Heart left ventricle (tissue), 16 donors: ENCODE measurements at regions not wholly inside any gene's neighbourhood (a gene's known extent, or its start where the extent isn't known, plus 50 kb on each side); places are given as distances from the start of the nearest gene placed in this dataset.

Experiments
- ATAC-seq, 4 donors: fragments of 200-7000 bp; cut with Tn5 transposase; one replicate each; pipeline ENCODE4 v1.9.1; 2020 to 2022; ENCODE audit warnings: moderate library complexity in 4 of 4, mild to moderate bottlenecking in 3 of 4, moderate number of reproducible peaks in 1 of 4
- DNase-seq, 5 donors: peaks; one replicate each; pipeline ENCODE4 v3.0.0-alpha.2; 2020
- H3K27ac ChIP-seq, 12 donors: fragments of 200-600 bp; sonication (generic) in 4 of 12; one replicate each; pipeline versions ENCODE4 v1.5.0 to v1.8.0; 2016 to 2022; ENCODE audit warnings: mild to moderate bottlenecking in 2 of 12
- H3K27me3 ChIP-seq, 9 donors: fragments of 200-600 bp; sonication (generic) in 2 of 9; one replicate each; pipeline versions ENCODE4 v1.5.1 to v1.8.0; 2016 to 2022; ENCODE audit warnings: mild to moderate bottlenecking in 3 of 9
- H3K36me3 ChIP-seq, 9 donors: fragments of 200-600 bp; sonication (generic) in 2 of 9; one replicate each; pipeline versions ENCODE4 v1.5.0 to v1.8.0; 2018 to 2022; ENCODE audit warnings: mild to moderate bottlenecking in 2 of 9
- H3K4me1 ChIP-seq, 12 donors: fragments of 200-600 bp; sonication (generic) in 4 of 12; one replicate each; pipeline versions ENCODE4 v1.5.0 to v1.8.0; 2016 to 2022; ENCODE audit warnings: mild to moderate bottlenecking in 3 of 12
- H3K4me3 ChIP-seq, 12 donors: fragments of 200-600 bp; sonication (generic) in 4 of 12; one replicate each; pipeline versions ENCODE4 v1.5.0 to v1.8.0; 2017 to 2022; ENCODE audit warnings: mild to moderate bottlenecking in 9 of 12, moderate library complexity in 4 of 12
- H3K9me3 ChIP-seq, 12 donors: fragments of 200-600 bp; sonication (generic) in 4 of 12; one replicate each; pipeline versions ENCODE4 v1.5.0 to v1.8.0; 2016 to 2022; ENCODE audit warnings: mild to moderate bottlenecking in 1 of 12
- CTCF ChIP-seq, 12 donors: fragments of 200-600 bp; sonication (generic) in 4 of 12; IDR thresholded peaks; one replicate each; pipeline versions ENCODE4 v1.5.0 to v1.8.0; 2018 to 2022; ENCODE audit warnings: antibody characterized with exemption in 12 of 12, mild to moderate bottlenecking in 5 of 12
- POLR2A ChIP-seq, 2 donors: fragments of 450-650 bp; IDR thresholded peaks; one replicate each; pipeline ENCODE4 v1.6.1; 2017; ENCODE audit warnings: antibody characterized with exemption in 2 of 2, mild to moderate bottlenecking in 2 of 2, moderate library complexity in 2 of 2
- WGBS, 4 donors: extraction: QIAGEN DNeasy Blood & Tissue Kit in 2 of 4; methylation state at CpG; one replicate each; pipeline versions ENCODE4 v1.1.5 to v1.1.7; 2013 to 2018; 5-methylcytosine and 5-hydroxymethylcytosine counted together
- intact Hi-C, 10 donors: fragments of 100-400 bp; cut with DNase I; formaldehyde crosslinking; loops; one replicate each; pipeline versions ENCODE4 v1.11.1 to v1.14.2; 2022
- donor health status: ischemic (EF 13 %, LVEDD 7.1; RV severe dilation, severe dysfunction).
- donor health status: healthy with polysubstance abuse.
- donor health status: DM: no; HTN: yes; CAD: no.
- donor health status: DM: no; HTN: no; CAD: no.
- donor health status: ischemic (EF 25% LVEDD 6.9; RV normal size, moderate dysfunction).
- donor health status: ischemic (EF 25% LVEDD 5.7; RV mildly dilated, moderate dysfunction).
- donor health status: healthy.
- donor health status: DM: yes; HTN: yes; CAD: no.
- donor health status: ischemic (EF 35%, LVEDD 5.7; RV mildly dilated, moderate dysfunction).
- donor health status: nonischemic (EF 11% LVEDD 7.7; RV severe dilation, severe dysfunction).
- donor health status: DM: yes; HTN: yes; CAD: no.
- donor health status: PGD.
- donor health status: ischemic (EF 29% LVEDD 5.4; RV normal size, mild dysfunction).
- donor health status: nonischemic (EF 23%, LVEDD 6.1; RV moderate dilation, normal function).

DNA sequence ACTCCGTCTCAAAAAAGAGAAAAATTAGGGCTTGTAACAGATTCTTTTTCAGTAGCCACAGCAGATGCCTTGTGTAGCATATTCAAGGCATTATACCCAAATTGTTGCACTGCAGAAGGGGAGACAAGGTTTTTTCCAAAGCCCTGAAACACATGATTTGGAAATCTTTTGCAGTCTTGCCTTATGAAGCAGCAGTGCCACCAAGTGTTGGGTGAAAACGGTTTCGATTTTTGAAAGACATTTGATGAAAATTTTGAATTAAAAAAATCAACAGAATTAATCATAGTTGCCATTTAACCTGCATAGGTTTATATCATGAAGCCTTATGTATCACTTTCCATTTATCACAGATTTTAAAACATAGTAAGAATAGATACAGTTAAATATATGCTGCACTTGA, 479.5 kb downstream of the TAF11L14 start:
- TF ChIP-seq CTCF (IDR thresholded peaks at IDR 0.05): no peak

DNA sequence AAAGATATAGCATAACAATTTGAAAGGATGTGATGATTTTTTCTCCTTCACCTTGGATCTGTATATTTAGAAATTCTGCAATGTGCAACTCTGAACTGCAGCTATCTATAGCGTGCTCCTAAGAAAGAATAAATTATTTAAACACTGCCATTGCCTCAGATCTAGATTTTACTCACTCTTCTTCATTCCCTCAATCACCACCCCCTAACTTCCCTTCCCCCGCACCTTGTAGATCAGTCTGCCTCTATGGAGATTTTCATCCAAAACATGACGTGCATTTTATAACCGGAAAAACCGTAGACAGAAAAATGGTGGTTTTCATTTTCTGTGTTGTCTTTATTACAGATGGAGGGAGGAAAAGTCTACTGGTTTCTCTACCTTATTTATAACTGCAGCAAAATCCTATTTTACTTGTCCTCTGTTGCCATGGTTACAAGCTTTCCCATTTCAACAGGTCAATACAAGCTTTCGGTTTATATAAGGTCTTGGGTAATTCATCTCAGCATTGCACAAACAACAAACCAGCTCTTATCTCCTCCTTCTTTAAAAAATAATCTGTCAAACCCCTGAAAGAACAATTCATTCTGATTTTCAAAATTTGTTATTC, 480.0 kb downstream of the TAF11L14 start:
- Histone ChIP-seq H3K27ac (no peak overlapping the region), H3K27me3 (no peaks in the 10 kb centered on the region), H3K4me3 (no peak overlapping the region), H3K9me3 (no peaks in the 10 kb centered on the region), H3K4me1 (no peaks in the 10 kb centered on the region), H3K36me3 (no peaks in the 10 kb centered on the region)
- 79 to 86% (median 83%) methylated on average over 6 of the region's 6 CpGs for WGBS, 4 donors
- intact Hi-C loops: no loop called here
- ATAC-seq (no peak), DNase-seq (no peak)
- TF ChIP-seq CTCF (IDR thresholded peaks at IDR 0.05) (no peak), POLR2A (IDR thresholded peaks at IDR 0.05) (no peak)

More for the DNA sequence above, 479.5 kb downstream of the TAF11L14 start:
- ATAC-seq (no peak), DNase-seq (no peak)
- Histone ChIP-seq H3K36me3 (no peaks in the 10 kb centered on the region), H3K27ac (no peak overlapping the region), H3K4me3 (no peak overlapping the region), H3K27me3 (no peaks in the 10 kb centered on the region), H3K4me1 (no peaks in the 10 kb centered on the region), H3K9me3 (no peaks in the 10 kb centered on the region)
- WGBS, 4 donors: 70 to 80% (median 76%) methylated on average over 3 of the region's 3 CpGs
- intact Hi-C loops: no loop called here

DNA sequence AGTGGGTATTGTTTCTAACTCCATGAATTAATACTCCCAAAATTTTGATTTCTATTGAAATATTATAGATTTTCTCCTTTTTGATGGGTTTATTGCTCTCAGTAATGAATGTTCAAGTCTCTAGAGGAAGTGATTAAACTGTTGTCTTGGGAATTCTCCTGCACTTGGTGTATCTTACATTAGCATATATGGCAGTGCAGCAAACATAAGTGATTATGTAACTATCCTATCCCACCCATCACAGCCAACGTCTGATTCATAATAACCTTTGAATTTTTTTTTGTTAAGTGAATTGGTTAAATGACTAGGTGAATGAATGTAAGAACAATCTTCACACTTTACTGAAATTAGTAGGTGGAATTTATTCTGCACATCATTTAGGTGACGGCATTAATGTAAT, 483.7 kb downstream of the TAF11L14 start:
- H3K36me3 ChIP-seq: no peaks in the 10 kb centered on the region
- no peak for ATAC-seq
- H3K27me3 ChIP-seq: no peaks in the 10 kb centered on the region
- no peaks in the 10 kb centered on the region for H3K4me1 ChIP-seq
- H3K9me3 ChIP-seq: no peaks in the 10 kb centered on the region
- H3K27ac ChIP-seq: no peak overlapping the region
- no peak for TF ChIP-seq POLR2A (IDR thresholded peaks at IDR 0.05)
- 64 to 83% (median 76%) methylated on average over 2 of the region's 2 CpGs for WGBS, 4 donors
- no peak overlapping the region for H3K4me3 ChIP-seq
- DNase-seq: no peak
- intact Hi-C loops: no loop called here

- Histone ChIP-seq H3K27ac (no peak overlapping the region), H3K36me3 (no peaks in the 10 kb centered on the region), H3K4me3 (no peak overlapping the region), H3K9me3 (no peaks in the 10 kb centered on the region), H3K27me3 (no peaks in the 10 kb centered on the region), H3K4me1 (no peaks in the 10 kb centered on the region)
- ATAC-seq: no peak
- intact Hi-C loops: no loop called here
- no peak for DNase-seq
- TF ChIP-seq POLR2A (IDR thresholded peaks at IDR 0.05): no peak
- WGBS, 4 donors: 72 to 79% (median 74%) methylated on average over 11 of the region's 11 CpGs
These were observed 485.0 kb downstream of the TAF11L14 start for GRCh38 chr5:18119156-18119785.

- no peak for TF ChIP-seq POLR2A (IDR thresholded peaks at IDR 0.05)
- no peak for TF ChIP-seq CTCF (IDR thresholded peaks at IDR 0.05)
- H3K9me3 ChIP-seq: peaks cover 0 to 9% (median 0%) of the 10 kb centered on the region in 12 donors
These were observed 507.0 kb downstream of the TAF11L14 start for GRCh38 chr5:18141222-18141621.

More at GRCh38 chr5:18141222-18141621, 507.0 kb downstream of the TAF11L14 start:
- H3K27ac ChIP-seq: no peak overlapping the region
- no peaks in the 10 kb centered on the region for H3K36me3 ChIP-seq
- H3K27me3 ChIP-seq: no peaks in the 10 kb centered on the region
- intact Hi-C loops: no loop called here
- DNase-seq: no peak
- H3K4me3 ChIP-seq: no peak overlapping the region
- ATAC-seq: no peak
- no peaks in the 10 kb centered on the region for H3K4me1 ChIP-seq
